SK-N-SH (cell line): ENCODE measurements at regions not wholly inside any gene's neighbourhood (a gene's known extent, or its start where the extent isn't known, plus 50 kb on each side); places are given as distances from the start of the nearest gene placed in this dataset.
A peak's percentile ranks its signal among the peaks of the same experiment; 100 is the strongest.

Experiments
- CTCF ChIA-PET: fragments of 300-600, 350-600 bp; formaldehyde crosslinking; extraction: SDS; loops from one replicate; lab custom pipeline; 2021; lab: Yijun Ruan, JAX
- POLR2A ChIA-PET: fragments of 350-600 bp; sonication (Branson Sonifier 250); formaldehyde crosslinking; extraction: SDS; loops from one replicate; lab custom pipeline; 2020; ENCODE audit warnings: antibody characterized with exemption, inconsistent platforms; lab: Yijun Ruan, JAX
- DNase-seq: peaks from one replicate; pipeline ENCODE4 v3.0.0; 2012
- H2AFZ ChIP-seq: fragments of 200-600 bp; sonication (generic); 2 replicates; pipeline ENCODE4 v1.8.1; 2016; ENCODE audit warnings: antibody characterized with exemption, mild to moderate bottlenecking, low read depth
- H3F3A ChIP-seq: fragments of 200-600 bp; sonication (generic); replicated peaks from 2 replicates; pipeline ENCODE3; 2016; ENCODE audit warnings: antibody characterized with exemption, mild to moderate bottlenecking; ENCODE audit not compliant: insufficient read depth
- H3K27ac ChIP-seq, 2 experiments: fragments of 200-500 bp in 1 of 2; fragments of 200-600 bp in 1 of 2; sonication (Bioruptor generic) in 1 of 2; sonication (generic), shearing (Covaris generic) in 1 of 2; 2 replicates each; pipeline versions ENCODE4 v1.5.1 to v1.6.1; 2014 to 2016; ENCODE audit warnings: low read depth in 2 of 2, inconsistent platforms in 1 of 2, low read length in 1 of 2, mild to moderate bottlenecking in 1 of 2, mixed read lengths in 1 of 2
- H3K27me3 ChIP-seq: fragments of 200-600 bp; sonication (generic), shearing (Covaris generic); 2 replicates; pipeline ENCODE4 v1.6.1; 2016; ENCODE audit warnings: mixed run types; ENCODE audit not compliant: insufficient read depth
- H3K36me3 ChIP-seq, 2 experiments: fragments of 200-500 bp in 1 of 2; fragments of 200-600 bp in 1 of 2; sonication (Bioruptor generic) in 1 of 2; sonication (generic) in 1 of 2; replicated peaks in 1 of 2; 2 replicates each; pipeline versions ENCODE3 to v1.5.1; 2014 to 2016; ENCODE audit warnings: low read length in 1 of 2, mild to moderate bottlenecking in 1 of 2; ENCODE audit not compliant: insufficient read depth in 2 of 2, control insufficient read depth in 1 of 2
- H3K4me1 ChIP-seq, 2 experiments: fragments of 200-500 bp in 1 of 2; fragments of 200-600 bp in 1 of 2; sonication (Bioruptor generic) in 1 of 2; sonication (generic), shearing (Covaris generic) in 1 of 2; 2 replicates each; pipeline versions ENCODE4 v1.5.1 to v1.6.1; 2014 to 2016; ENCODE audit warnings: low read depth in 1 of 2, low read length in 1 of 2, mixed run types in 1 of 2; ENCODE audit not compliant: insufficient read depth in 2 of 2, control insufficient read depth in 1 of 2
- H3K4me2 ChIP-seq: fragments of 200-600 bp; sonication (generic), shearing (Covaris generic); 2 replicates; pipeline ENCODE4 v1.6.1; 2017; ENCODE audit warnings: mixed run types
- H3K4me3 ChIP-seq, 2 experiments: fragments of 200-500 bp in 1 of 2; fragments of 200-600 bp in 1 of 2; sonication (Bioruptor generic) in 1 of 2; sonication (generic), shearing (Covaris generic) in 1 of 2; 2 replicates each; pipeline versions ENCODE4 v1.5.1 to v1.8.1; 2014 to 2016; ENCODE audit warnings: low read depth in 2 of 2, inconsistent platforms in 1 of 2, low read length in 1 of 2, mild to moderate bottlenecking in 1 of 2, mixed read lengths in 1 of 2, moderate library complexity in 1 of 2
- H3K79me2 ChIP-seq: fragments of 200-600 bp; sonication (generic); 2 replicates; pipeline ENCODE4 v1.8.1; 2017; ENCODE audit warnings: mild to moderate bottlenecking; ENCODE audit not compliant: insufficient read depth
- H3K9ac ChIP-seq: fragments of 200-600 bp; sonication (generic); 2 replicates; pipeline ENCODE4 v1.6.1; 2017; ENCODE audit warnings: mixed run types
- H3K9me2 ChIP-seq: fragments of 200-600 bp; sonication (generic); 2 replicates; pipeline ENCODE4 v1.6.1; 2017; ENCODE audit warnings: mixed run types
- H3K9me3 ChIP-seq: fragments of 200-600 bp; sonication (generic); 2 replicates; pipeline ENCODE4 v1.6.1; 2017; ENCODE audit warnings: mixed run types, mild to moderate bottlenecking, moderate library complexity
- H4K20me1 ChIP-seq: fragments of 200-600 bp; sonication (generic); 2 replicates; pipeline ENCODE4 v1.6.1; 2017; ENCODE audit warnings: mild to moderate bottlenecking, mixed run types; ENCODE audit not compliant: insufficient read depth
- CHD2 ChIP-seq: fragments of 150-350 bp; IDR thresholded peaks from 2 replicates; pipeline ENCODE4 v1.6.1; 2018; ENCODE audit warnings: low read length; ENCODE audit not compliant: partially characterized antibody
- CTCF ChIP-seq: fragments of 200-600 bp; sonication (generic); IDR thresholded peaks from 2 replicates; pipeline ENCODE4 v1.6.1; 2017; ENCODE audit warnings: antibody characterized with exemption, mild to moderate bottlenecking, moderate library complexity
- ELF1 ChIP-seq: IDR thresholded peaks from 2 replicates; pipeline ENCODE4 v1.4.0; 2012
- EP300 ChIP-seq, 2 experiments: IDR thresholded peaks; 2 replicates each; pipeline versions ENCODE4 v1.4.0 to v1.6.1; 2012; ENCODE audit warnings: borderline replicate concordance in 1 of 2, low read depth in 1 of 2, low read length in 1 of 2
- EZH2phosphoT487 ChIP-seq: fragments of 200-600 bp; sonication (generic); IDR thresholded peaks from 2 replicates; pipeline ENCODE4 v1.6.1; 2017; ENCODE audit warnings: low read depth, mixed run types, mild to moderate bottlenecking, antibody characterized with exemption, moderate library complexity, borderline replicate concordance
- JUND ChIP-seq: IDR thresholded peaks from 2 replicates; pipeline ENCODE4 v1.4.0; 2012
- MAX ChIP-seq: IDR thresholded peaks from 2 replicates; pipeline ENCODE4 v1.4.0; 2012; ENCODE audit warnings: low read depth
- MXI1 ChIP-seq: IDR thresholded peaks from 2 replicates; pipeline ENCODE4 v1.6.1; 2012; ENCODE audit warnings: mild to moderate bottlenecking, low read depth, low read length, improper control_type of control experiment
- NRF1 ChIP-seq: IDR thresholded peaks from 2 replicates; pipeline ENCODE4 v1.6.1; 2012; ENCODE audit warnings: low read depth, mild to moderate bottlenecking, low read length
- PBX3 ChIP-seq: IDR thresholded peaks from 2 replicates; pipeline ENCODE4; 2012
- RFX5 ChIP-seq: IDR thresholded peaks from 2 replicates; pipeline ENCODE4 v1.6.1; 2012; ENCODE audit warnings: mild to moderate bottlenecking, improper control_type of control experiment, low read length
- RXRA ChIP-seq: IDR thresholded peaks from 2 replicates; pipeline ENCODE4 v1.4.0; 2012; ENCODE audit warnings: low read depth, mild to moderate bottlenecking, borderline replicate concordance
- TAF1 ChIP-seq: IDR thresholded peaks from 2 replicates; pipeline ENCODE4 v1.6.1; 2012; ENCODE audit warnings: low read depth, mild to moderate bottlenecking, low read length, moderate library complexity, borderline replicate concordance
- TCF12 ChIP-seq: IDR thresholded peaks from 2 replicates; pipeline ENCODE4 v1.4.0; 2012
- TEAD4 ChIP-seq: IDR thresholded peaks from 2 replicates; pipeline ENCODE4 v1.4.0; 2012; ENCODE audit warnings: mild to moderate bottlenecking, borderline replicate concordance; ENCODE audit not compliant: insufficient read depth
- ZBTB33 ChIP-seq: IDR thresholded peaks from 2 replicates; pipeline ENCODE4 v1.4.0; 2012; ENCODE audit warnings: low read depth, borderline replicate concordance
- WGBS: methylation state at CpG from one replicate; pipeline ENCODE4 v1.1.6; 2017; ENCODE audit warnings: low lambda C conversion rate; 5-methylcytosine and 5-hydroxymethylcytosine counted together

GRCh38 chr5:82601077-82601476 is 322.9 kb upstream of the RPS23 start (continued):
- TF ChIP-seq RFX5: no peak
- no peak for TF ChIP-seq TEAD4
- no peak for TF ChIP-seq ELF1
- TF ChIP-seq PBX3: no peak
- TF ChIP-seq EP300 (IDR thresholded peaks at IDR 0.05; ENCODE audit: borderline replicate concordance in 1 of 2, low read depth in 1 of 2, low read length in 1 of 2): no peak
- TF ChIP-seq, all 33 proteins: peak for 0

- H3K9ac ChIP-seq: no peak overlapping the region
- peaks cover 3% of the 10 kb centered on the region for H3F3A ChIP-seq
- H3K4me1 ChIP-seq: peaks cover 0 to 3% of the 10 kb centered on the region in 2 experiments; a peak in 2 of 4 replicates
- ChIA-PET CTCF (no interaction called here), POLR2A (no interaction called here)
- no peaks in the 10 kb centered on the region for H3K79me2 ChIP-seq
- H3K4me3 ChIP-seq: no peak overlapping the region
- H3K9me3 ChIP-seq: no peaks in the 10 kb centered on the region
- peak overlapping the region; percentile 37 to 39 for H3K27ac ChIP-seq
- H2AFZ ChIP-seq: no peak overlapping the region
- no peaks in the 10 kb centered on the region for H4K20me1 ChIP-seq
- TF ChIP-seq TCF12: peak; percentile 66
- TF ChIP-seq PBX3: peak; percentile 28; the same call in 1 of the 2 replicates
- TF ChIP-seq EP300 (IDR thresholded peaks at IDR 0.05; ENCODE audit: borderline replicate concordance in 1 of 2, low read depth in 1 of 2, low read length in 1 of 2): peak; percentile 11 to 24; a peak in 1 of 4 replicates
- TF ChIP-seq TAF1: no peak
- no peak for TF ChIP-seq EZH2phosphoT487
- TF ChIP-seq ZBTB33: no peak
- TF ChIP-seq JUND: peak; percentile 8; the same call in 1 of the 2 replicates
- no peak for TF ChIP-seq CHD2
- WGBS: 6% methylated on average over 1 of the region's 1 CpG
- H3K4me2 ChIP-seq: no peak overlapping the region
- H3K9me2 ChIP-seq: no peaks in the 10 kb centered on the region
- no peaks in the 10 kb centered on the region for H3K36me3 ChIP-seq
- DNase-seq: no peak
- H3K27me3 ChIP-seq: no peaks in the 10 kb centered on the region
Measured at GRCh38 chr5:82599692-82600091, 321.5 kb upstream of the RPS23 start.

GRCh38 chr5:82599030-82599429 is 320.9 kb upstream of the RPS23 start:
- H3K79me2 ChIP-seq: no peaks in the 10 kb centered on the region
- no peak overlapping the region for H3K4me2 ChIP-seq
- H3K9me2 ChIP-seq: no peaks in the 10 kb centered on the region
- no peak overlapping the region for H3K9ac ChIP-seq
- CTCF ChIA-PET: no interaction called here
- no peak overlapping the region for H2AFZ ChIP-seq
- peaks cover 0 to 3% of the 10 kb centered on the region in 2 experiments; a peak in 2 of 4 replicates for H3K4me1 ChIP-seq
- no peaks in the 10 kb centered on the region for H3K9me3 ChIP-seq
- POLR2A ChIA-PET: no interaction called here
- H3K27me3 ChIP-seq: no peaks in the 10 kb centered on the region
- H3F3A ChIP-seq: peaks cover 3% of the 10 kb centered on the region
- no peaks in the 10 kb centered on the region for H4K20me1 ChIP-seq
- 67% methylated on average over 1 of the region's 1 CpG for WGBS
- no peak for DNase-seq
- H3K36me3 ChIP-seq: no peaks in the 10 kb centered on the region
- peak overlapping the region; percentile 37 to 39; a peak in 3 of 4 replicates for H3K27ac ChIP-seq
- H3K4me3 ChIP-seq: no peak overlapping the region
- TF ChIP-seq RXRA (no peak), MXI1 (no peak), TCF12 (no peak), CTCF (no peak), NRF1 (no peak), MAX (no peak), JUND (no peak), TAF1 (no peak)
